K562 (cell line): ENCODE measurements at regions not wholly inside any gene's neighbourhood (a gene's known extent, or its start where the extent isn't known, plus 50 kb on each side); places are given as distances from the start of the nearest gene placed in this dataset.

ENCODE experiments used
- ATAC-seq: fragments of 200-7000 bp; cut with Tn5 transposase; 3 replicates; pipeline ENCODE4 v1.9.1; 2020; ENCODE audit warnings: moderate library complexity
- BruUV-seq: library from RNA; stranded (reverse); fragments of 400-500 nt; replicated peaks from 2 replicates; lab custom pipeline; 2021; lab: Mats Ljungman, UMichigan
- CTCF ChIA-PET: fragments of 300-600 bp; formaldehyde crosslinking; extraction: SDS; loops from one replicate; lab custom pipeline; 2021; ENCODE audit warnings: low intra/inter-chr PET ratio; lab: Yijun Ruan, JAX
- POLR2A ChIA-PET: fragments of 300-600, 350-650 bp; sonication (Branson Sonifier 250); formaldehyde crosslinking; extraction: SDS; loops from one replicate; lab custom pipeline; 2021; ENCODE audit warnings: antibody characterized with exemption, inconsistent platforms; lab: Yijun Ruan, JAX
- DNase-seq, 4 experiments: peaks; one replicate each; pipeline versions ENCODE4 v3.0.0 to v3.0.0-alpha.2; 2011 to 2018; ENCODE audit warnings: low spot score in 3 of 4, mixed read lengths in 3 of 4; ENCODE audit errors: extremely low read depth in 1 of 4
- FAIRE-seq: peaks from 2 replicates; lab custom pipeline; 2011; peaks lifted over from hg19 to GRCh38; lab: Jason Lieb, UNC
- H2AFZ ChIP-seq: 2 replicates; pipeline ENCODE4 v1.6.0; 2011; ENCODE audit warnings: low read depth, low read length, control low read depth, inconsistent platforms
- H3K27ac ChIP-seq: fragments of 200-600 bp; 3 replicates; pipeline ENCODE4 v1.8.0; 2011; ENCODE audit warnings: low read depth, mild to moderate bottlenecking, control low read depth, inconsistent platforms, low read length, moderate library complexity, mixed read lengths; ENCODE audit errors: extremely low read depth
- H3K27me3 ChIP-seq, 2 experiments: fragments of 300-600 bp in 1 of 2; 2 replicates in 1 of 2; 3 replicates in 1 of 2; pipeline versions ENCODE4 v1.6.0 to v1.8.0; 2011; ENCODE audit warnings: inconsistent platforms in 2 of 2, low read length in 2 of 2, mild to moderate bottlenecking in 1 of 2, mixed read lengths in 1 of 2, moderate library complexity in 1 of 2; ENCODE audit not compliant: control insufficient read depth in 2 of 2, insufficient read depth in 2 of 2
- H3K36me3 ChIP-seq: fragments of 300-600 bp; 3 replicates; pipeline ENCODE4 v1.8.0; 2011; ENCODE audit warnings: mild to moderate bottlenecking, low read length, inconsistent platforms; ENCODE audit not compliant: control insufficient read depth, insufficient read depth
- H3K4me1 ChIP-seq, 2 experiments: fragments of 200-600 bp in 1 of 2; replicated peaks in 1 of 2; 2 replicates in 1 of 2; 3 replicates in 1 of 2; pipeline versions ENCODE4 v1.5.1 to v1.8.0; 2011; ENCODE audit warnings: inconsistent platforms in 2 of 2, low read length in 2 of 2, mild to moderate bottlenecking in 1 of 2, mixed read lengths in 1 of 2, moderate library complexity in 1 of 2; ENCODE audit not compliant: control insufficient read depth in 2 of 2, insufficient read depth in 2 of 2
- H3K4me2 ChIP-seq: 2 replicates; pipeline ENCODE4 v1.6.1; 2011; ENCODE audit warnings: low read length, control low read depth, inconsistent platforms, mixed read lengths; ENCODE audit not compliant: insufficient read depth
- H3K4me3 ChIP-seq: fragments of 200-600 bp; sonication (generic), shearing (Covaris generic); 2 replicates; pipeline ENCODE4 v1.5.1; 2016; ENCODE audit warnings: control low read depth, inconsistent platforms
- H3K79me2 ChIP-seq: fragments of 200-600 bp; 3 replicates; pipeline ENCODE4 v1.8.0; 2011; ENCODE audit warnings: low read length, inconsistent platforms; ENCODE audit not compliant: control insufficient read depth, insufficient read depth
- H3K9ac ChIP-seq, 2 experiments: 2 replicates each; pipeline versions ENCODE4 v1.6.0 to v1.6.1; 2011; ENCODE audit warnings: low read depth in 2 of 2, low read length in 2 of 2, control low read depth in 1 of 2, inconsistent platforms in 1 of 2, mild to moderate bottlenecking in 1 of 2, mixed read lengths in 1 of 2; ENCODE audit not compliant: insufficient read depth in 1 of 2
- H3K9me1 ChIP-seq: one replicate; pipeline ENCODE4 v1.6.0; 2011; ENCODE audit warnings: inconsistent platforms, mild to moderate bottlenecking, low read length, moderate library complexity; ENCODE audit not compliant: control insufficient read depth, insufficient read depth
- H3K9me3 ChIP-seq: replicated peaks from 2 replicates; pipeline ENCODE4 v1.5.1; 2011; ENCODE audit warnings: low read depth, low read length, inconsistent platforms; ENCODE audit not compliant: control insufficient read depth, insufficient read depth
- H4K20me1 ChIP-seq: replicated peaks from 2 replicates; pipeline ENCODE4 v1.6.1; 2011; ENCODE audit warnings: low read length, inconsistent platforms, mixed read lengths; ENCODE audit not compliant: control insufficient read depth, insufficient read depth
- DIDO1 ChIP-seq: fragments of 450-650 bp; IDR thresholded peaks from 2 replicates; pipeline ENCODE4 v1.6.1; 2016; ENCODE audit warnings: low read depth, missing biosample characterization, missing genetic modification characterization
- PHTF2 ChIP-seq: fragments of 250-450 bp; sonication (Bioruptor Pico); IDR thresholded peaks from 2 replicates; pipeline ENCODE4 v1.5.0; 2021; ENCODE audit warnings: mild to moderate bottlenecking
- SMARCC2 ChIP-seq: fragments of 450-650 bp; IDR thresholded peaks from 2 replicates; pipeline ENCODE4 v1.6.1; 2017; ENCODE audit warnings: antibody characterized with exemption, moderate library complexity, mild to moderate bottlenecking, low read depth
- THRB ChIP-seq: fragments of 450-650 bp; formaldehyde crosslinking; conservative IDR thresholded peaks from 2 replicates; pipeline ENCODE4 v1.4.0; 2022; ENCODE audit warnings: mild to moderate bottlenecking, missing genetic modification characterization
- ZNF445 ChIP-seq: fragments of 250-450 bp; sonication (Bioruptor Pico); IDR thresholded peaks from 2 replicates; pipeline ENCODE4 v1.4.0; 2020; ENCODE audit warnings: low read depth, mild to moderate bottlenecking, moderate library complexity
- whole genome bisulfite sequencing: fragments of 100-300 bp; shearing (Covaris generic); methylation state at CpG from one replicate; pipeline ENCODE4 v1.1.6; 2016; ENCODE audit warnings: low coverage, mixed read lengths; ENCODE audit not compliant: insufficient coverage; ENCODE audit errors: missing lambda C conversion rate; 5-methylcytosine and 5-hydroxymethylcytosine counted together
- in situ Hi-C: fragments of 300-500 bp; cut with MboI; formaldehyde crosslinking; loops from 4 replicates; pipeline ENCODE4 v1.15.0; 2018; ENCODE audit warnings: inconsistent platforms, mixed read lengths
- intact Hi-C: fragments of 100-400 bp; cut with micrococcal nuclease; formaldehyde crosslinking; loops from 2 replicates; pipeline ENCODE4 v1.14.2; 2022
- TF ChIP-seq, protein P1 (sequence below): sonication (generic); formaldehyde crosslinking; IDR thresholded peaks from 2 replicates; pipeline ENCODE4 v1.8.0; 2022; ENCODE audit warnings: mild to moderate bottlenecking, missing genetic modification reagents

GRCh38 chr2:15755528-15755927 lies 163.9 kb downstream of the DDX1 start (continued):
- no peak for TF ChIP-seq ZNF445
- TF ChIP-seq DIDO1 (tag), result no peak
- no peak for TF ChIP-seq PHTF2 (CRISPR knock-in tag)
- TF ChIP-seq, protein P1, sequence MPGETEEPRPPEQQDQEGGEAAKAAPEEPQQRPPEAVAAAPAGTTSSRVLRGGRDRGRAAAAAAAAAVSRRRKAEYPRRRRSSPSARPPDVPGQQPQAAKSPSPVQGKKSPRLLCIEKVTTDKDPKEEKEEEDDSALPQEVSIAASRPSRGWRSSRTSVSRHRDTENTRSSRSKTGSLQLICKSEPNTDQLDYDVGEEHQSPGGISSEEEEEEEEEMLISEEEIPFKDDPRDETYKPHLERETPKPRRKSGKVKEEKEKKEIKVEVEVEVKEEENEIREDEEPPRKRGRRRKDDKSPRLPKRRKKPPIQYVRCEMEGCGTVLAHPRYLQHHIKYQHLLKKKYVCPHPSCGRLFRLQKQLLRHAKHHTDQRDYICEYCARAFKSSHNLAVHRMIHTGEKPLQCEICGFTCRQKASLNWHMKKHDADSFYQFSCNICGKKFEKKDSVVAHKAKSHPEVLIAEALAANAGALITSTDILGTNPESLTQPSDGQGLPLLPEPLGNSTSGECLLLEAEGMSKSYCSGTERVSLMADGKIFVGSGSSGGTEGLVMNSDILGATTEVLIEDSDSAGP (CRISPR knock-in tag), result no peak

- ATAC-seq, result no peak
- no CpG with 5 or more reads among the region's 2 CpGs for WGBS
- Histone ChIP-seq H4K20me1 (no peaks in the 10 kb centered on the region; the same call in 1 of the 2 replicates), H2AFZ (no peak overlapping the region), H3K79me2 (no peaks in the 10 kb centered on the region), H3K9me3 (no peaks in the 10 kb centered on the region), H3K36me3 (no peaks in the 10 kb centered on the region), H3K27me3 (peaks cover 9 to 40% of the 10 kb centered on the region in 2 experiments), H3K4me3 (no peak overlapping the region), H3K4me2 (no peak overlapping the region), H3K9ac (no peak overlapping the region), H3K27ac (no peak overlapping the region), H3K9me1 (no peaks in the 10 kb centered on the region), H3K4me1 (no peaks in the 10 kb centered on the region)
- no peak for FAIRE-seq
- intact Hi-C loops, result no loop called here
- BruUV-seq, result no TSS peak
- TF ChIP-seq SMARCC2 (no peak), THRB (CRISPR knock-in tag) (no peak)
- in situ Hi-C loops, result no loop called here
- CTCF ChIA-PET, result no interaction called here
- POLR2A ChIA-PET, result interaction anchor here (0.5 to 0.9 kb wide), 3 partner anchors 38 to 145 kb away, joined by 3 to 4 read pairs (median 3); no protein-coding TSS in a partner anchor
- DNase-seq, result no peak
Measured at GRCh38 chr2:15756011-15756550, 164.4 kb downstream of the DDX1 start.
